GM21447 (cell line): ENCODE measurements at regions not wholly inside any gene's neighbourhood (a gene's known extent, or its start where the extent isn't known, plus 50 kb on each side); places are given as distances from the start of the nearest gene placed in this dataset.
"Not testable (repeated sequence)": the region's sequence is repeated elsewhere in the genome, so short reads cannot be mapped to it uniquely, and the experiment has no call there.

ENCODE experiments used
- ATAC-seq: cut with Tn5 transposase; IDR thresholded peaks from one replicate; pipeline ENCODE4 v1.9.1; 2021; ENCODE audit not compliant: unreplicated experiment

DNA sequence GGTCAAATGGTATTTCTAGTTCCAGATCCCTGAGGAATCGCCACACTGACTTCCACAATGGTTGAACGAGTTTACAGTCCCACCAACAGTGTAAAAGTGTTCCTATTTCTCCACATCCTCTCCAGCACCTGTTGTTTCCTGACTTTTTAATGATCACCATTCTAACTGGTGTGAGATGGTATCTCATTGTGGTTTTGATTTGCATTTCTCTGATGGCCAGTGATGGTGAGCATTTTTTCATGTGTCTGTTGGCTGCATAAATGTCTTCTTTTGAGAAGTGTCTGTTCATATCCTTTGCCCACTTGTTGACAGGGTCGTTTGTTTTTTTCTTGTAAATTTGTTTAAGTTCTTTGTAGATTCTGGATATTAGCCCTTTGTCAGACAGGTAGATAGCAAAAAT, 269.9 kb upstream of the NREP start:
- ATAC-seq, result not testable (repeated sequence)

DNA sequence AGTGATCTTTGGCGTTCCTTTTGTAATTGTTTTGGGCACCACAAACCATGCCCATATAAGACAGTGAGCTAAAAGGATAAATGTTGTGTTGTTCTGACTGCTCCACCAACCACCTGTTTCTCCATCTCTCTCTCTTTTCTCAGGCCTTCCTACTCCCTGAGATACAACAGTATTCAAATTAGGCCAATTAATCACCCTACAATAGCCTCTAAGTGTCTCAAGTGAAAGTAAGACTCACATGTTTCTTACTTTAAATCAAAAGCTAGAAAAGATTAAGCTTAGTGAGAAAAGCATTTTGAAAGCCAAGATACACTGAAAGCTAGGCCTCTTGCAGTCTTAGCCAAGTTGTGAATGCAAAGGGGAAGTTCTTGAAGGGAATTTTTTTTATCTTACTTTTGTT, 268.8 kb upstream of the NREP start:
- ATAC-seq, result no peak

DNA sequence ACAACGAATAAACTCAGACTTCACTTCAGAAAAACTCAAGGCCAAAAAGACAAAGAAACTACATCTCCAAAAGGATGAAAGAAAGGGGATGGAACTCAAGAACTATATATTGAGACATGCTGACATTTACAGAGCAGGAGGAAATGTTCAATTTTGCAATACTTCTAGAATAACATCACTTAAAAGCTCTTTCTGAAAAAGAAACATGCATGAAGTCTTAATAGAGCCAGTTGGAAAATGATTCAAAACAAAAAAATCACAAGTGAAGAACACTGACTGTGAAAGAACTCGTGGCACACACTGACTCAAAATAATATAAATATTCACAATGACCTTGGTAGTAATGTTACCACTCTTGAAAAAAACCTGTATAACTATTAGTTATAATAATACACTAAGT, 267.8 kb upstream of the NREP start:
- ATAC-seq, result no peak

DNA sequence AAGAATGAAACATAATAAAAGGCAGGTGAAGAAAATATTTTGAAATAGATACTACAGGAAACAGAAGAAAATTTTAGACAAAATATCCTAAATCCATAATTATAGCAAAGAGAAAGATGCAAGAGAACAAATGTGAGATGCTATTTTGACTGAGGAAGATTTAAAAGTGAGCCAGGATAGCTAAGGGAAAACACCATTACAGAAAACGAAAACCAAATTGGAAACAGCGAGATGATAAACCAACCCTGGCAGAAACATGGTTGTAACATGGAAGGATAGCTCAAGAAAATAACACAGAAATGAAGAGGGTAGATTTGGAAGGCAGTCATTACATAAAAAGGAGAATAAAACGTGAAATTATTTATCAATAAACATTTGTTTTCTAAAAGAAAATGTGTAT, 267.2 kb upstream of the NREP start:
- ATAC-seq, result no peak

DNA sequence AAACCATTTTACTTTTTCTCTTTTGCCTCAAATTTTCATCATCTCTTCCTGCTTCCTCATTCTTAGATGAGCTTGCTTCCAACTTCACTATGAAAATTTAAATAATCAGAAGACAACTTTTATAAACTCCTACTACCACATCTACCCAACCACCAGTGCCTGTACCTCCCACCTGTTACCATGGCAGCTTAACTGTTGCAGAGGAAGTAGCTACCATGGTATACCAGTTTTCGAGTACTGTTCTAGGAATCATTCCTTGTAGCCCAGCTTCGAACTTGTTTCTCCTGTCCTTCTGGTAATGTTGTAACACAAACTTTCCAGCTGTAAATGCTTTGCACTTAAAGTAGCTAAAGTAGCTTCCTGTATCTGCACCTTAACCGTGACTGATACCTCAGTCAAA, 266.8 kb upstream of the NREP start:
- no peak for ATAC-seq

DNA sequence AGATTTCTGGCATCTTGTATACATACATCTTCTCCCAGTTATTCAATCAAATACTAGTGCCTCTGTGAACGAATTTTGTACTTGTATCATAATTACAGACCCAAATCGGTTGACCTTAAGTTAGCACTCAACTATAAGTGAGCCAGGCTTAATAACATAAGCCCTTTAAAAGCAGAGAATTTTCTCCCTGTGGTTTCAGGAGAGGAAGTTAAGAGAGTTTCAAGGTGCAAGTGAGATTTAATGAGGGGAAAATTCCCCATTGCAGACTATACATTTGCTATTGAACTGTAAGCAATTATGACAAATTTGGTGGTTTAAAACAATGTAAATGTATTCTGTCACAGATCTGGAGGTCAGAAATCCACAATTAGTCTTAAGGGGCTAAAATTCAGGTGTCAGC, 261.9 kb upstream of the NREP start:
- ATAC-seq, result no peak

DNA sequence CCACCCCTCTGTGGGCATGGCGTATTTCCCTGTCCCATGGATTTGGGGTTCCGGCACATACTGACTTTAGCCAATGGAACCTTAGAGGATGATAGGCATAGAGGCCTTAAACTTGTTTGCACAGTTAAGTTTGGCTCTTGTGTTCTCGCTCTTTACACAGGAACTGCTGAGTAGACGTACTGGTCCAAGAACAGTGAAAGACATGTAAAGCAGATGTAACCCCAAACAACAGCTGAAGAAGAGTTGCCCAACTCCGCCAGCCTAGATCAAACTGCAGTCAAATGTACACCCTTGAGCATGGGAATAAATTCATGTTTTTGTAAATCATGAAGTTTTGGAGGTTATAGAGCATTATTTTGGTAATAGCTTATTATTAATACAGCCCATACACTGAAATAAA, 260.0 kb upstream of the NREP start:
- ATAC-seq, result no peak

DNA sequence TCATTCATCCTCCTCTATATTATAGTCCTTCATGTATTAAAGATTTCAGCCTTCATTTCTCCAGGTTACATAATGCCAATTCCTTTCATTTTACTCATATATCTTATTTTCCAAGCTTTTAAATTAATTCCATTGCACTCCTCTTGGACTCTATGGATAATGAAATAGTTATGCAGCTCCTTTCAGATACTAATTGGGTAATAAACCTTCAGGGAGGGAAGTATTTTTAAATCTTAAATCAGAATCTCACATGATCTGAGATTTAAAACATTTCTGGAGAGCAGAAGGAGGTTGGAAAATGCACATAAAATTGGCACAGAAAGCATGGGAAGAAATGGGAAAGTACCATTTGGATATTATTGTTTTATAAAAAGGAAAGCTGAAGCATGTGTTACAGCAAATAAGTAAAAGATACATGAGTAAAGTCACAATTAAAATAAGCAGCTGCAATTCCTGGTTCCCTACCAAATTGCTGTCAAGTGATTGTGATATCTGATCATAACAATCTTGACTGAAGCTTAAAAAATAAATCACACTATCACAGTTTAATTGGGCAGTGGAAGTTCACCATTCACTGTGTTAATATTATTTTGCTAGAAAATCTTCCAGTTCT, 257.9 kb upstream of the NREP start:
- ATAC-seq, result no peak

DNA sequence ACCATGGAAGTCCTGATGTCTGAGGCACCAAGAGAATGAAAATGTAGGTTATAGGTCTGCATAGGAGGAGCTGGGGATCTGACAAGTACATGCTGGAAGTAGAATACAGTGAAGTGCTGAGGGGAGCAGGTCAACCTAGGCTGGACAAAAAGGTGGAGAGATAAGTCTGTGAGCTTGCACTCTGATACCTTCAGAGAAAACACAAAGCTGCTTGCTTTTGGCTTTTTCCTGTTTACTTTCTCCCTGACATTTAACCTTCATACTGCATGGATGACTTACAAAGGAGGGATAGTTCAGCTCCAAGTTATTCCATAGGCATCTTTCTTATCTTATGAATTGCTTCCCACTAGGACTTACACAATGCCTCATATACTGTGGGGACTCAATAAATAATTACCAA, 256.7 kb upstream of the NREP start:
- no peak for ATAC-seq

DNA sequence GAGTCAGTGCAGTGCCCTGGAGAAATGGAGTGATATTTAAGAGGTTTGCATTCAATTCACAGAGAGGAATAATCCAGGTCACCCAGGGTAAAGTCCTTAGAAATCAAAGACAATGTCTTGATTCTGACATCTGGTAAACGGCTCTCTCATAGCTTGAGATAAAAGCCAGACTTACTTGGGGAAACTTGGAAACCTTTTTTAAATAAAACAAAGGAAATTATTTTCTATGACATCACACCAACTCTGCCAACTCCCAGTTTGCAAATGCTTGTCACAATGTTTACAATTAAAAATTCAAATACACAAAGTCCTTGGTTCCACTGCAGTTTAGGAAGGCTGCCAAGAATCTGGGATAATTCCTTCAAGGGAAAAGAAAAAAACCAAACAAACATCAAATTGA, 255.1 kb upstream of the NREP start:
- ATAC-seq, result no peak

DNA sequence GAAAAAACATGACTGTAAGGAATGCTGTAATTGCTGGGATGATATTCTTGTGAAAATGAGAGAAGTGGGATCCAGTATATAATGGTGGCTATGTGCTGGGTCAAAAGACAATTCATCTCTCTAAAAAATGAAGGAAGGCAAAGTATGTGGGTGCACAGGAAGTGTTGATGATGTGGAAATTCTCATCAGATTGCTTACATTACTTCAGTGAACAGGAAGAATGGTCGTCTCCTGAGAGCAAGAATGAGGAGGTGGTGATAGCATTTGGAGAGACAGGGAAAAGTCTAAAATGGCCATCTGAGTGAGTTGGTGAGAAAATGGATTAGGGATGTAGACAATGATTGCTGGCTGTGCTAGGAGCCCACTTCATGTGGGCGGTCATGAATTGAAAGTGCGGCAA, 253.5 kb upstream of the NREP start:
- ATAC-seq, result no peak

DNA sequence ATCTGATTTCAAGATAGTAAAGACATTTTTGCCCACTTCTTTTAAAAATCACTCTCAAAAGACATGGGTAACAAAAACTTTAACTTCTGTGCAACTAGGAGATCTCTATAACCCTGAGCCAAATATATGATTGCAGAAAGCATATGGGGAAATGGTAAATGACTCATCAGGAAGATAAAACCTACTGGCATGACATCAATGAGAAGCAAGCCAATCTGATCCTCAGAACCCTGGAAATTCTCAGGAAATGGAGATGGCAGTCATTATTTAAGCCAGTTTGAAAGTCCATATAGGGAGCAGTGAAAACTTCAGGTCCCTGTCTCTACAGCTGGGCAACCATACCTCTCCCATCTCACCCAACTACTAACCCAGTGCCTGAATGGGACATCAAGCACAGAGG, 249.7 kb upstream of the NREP start:
- no peak for ATAC-seq

DNA sequence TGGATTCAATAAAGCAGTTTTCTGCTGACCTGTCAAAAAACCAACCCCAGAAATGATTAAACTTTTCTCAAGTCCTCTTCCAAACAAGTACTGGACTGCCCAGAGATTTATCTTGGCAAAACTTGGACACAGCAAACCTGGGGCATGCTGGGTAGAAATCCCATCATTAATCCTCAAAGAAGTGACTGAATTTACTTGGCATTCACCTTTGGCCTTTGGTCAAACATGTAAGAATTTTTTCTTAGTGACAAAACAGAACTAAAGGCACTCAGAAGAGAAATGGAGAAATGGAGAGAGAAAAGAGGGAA, 248.6 kb upstream of the NREP start:
- ATAC-seq, result no peak

DNA sequence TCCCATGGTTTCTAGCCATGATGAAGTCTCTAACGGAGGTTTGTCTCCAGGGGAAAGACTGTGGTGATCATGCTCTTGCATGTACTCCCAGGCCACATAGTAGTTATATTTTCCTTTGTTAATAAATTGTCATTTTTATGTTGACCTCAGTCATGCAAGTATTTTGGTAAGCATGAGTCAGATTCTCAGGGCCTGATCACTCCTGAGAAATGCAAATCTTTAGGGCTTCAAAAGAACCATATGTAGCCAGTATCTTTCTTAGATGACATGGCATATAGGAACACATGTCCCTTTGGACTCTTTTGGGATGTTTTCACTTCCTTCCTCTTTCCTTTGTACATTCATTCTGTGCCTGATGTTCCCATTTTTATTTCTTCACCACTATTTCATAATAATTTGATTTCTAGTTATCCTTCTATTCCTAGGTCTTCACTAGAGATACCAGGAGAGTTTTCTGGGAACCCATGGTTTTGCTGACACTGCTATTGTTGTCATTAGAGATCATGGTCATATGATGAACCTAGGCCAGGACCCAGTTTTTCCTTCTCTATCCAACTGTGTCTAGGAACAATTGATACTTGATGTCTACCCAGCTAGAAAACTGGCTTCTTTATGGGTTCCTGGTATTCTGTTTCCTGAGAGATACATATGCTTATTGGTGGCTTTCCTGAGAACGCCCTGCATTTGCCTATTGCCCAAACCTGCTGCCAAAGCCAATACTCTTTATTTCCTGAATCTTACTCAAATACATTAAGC, 248.1 kb upstream of the NREP start:
- peak; percentile 89 for ATAC-seq

DNA sequence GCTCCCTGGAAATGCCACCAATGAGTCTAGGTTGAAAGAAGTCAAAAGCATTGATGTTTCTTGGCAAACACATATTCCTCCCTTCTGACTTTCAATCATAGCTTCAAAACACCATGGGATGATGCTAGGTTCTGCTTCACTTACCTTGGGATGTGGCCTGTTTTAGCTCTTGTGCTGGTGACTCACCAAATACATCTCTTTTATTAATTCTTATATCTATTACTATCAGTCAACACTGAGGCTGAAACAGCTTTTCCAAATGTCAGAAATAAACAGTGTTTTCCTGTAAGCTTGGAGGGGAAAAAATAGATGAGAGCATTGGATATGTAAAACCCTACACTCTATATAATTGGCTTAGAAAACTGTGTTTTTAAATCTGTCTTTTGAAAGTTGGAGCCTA, 245.4 kb upstream of the NREP start:
- ATAC-seq, result no peak

DNA sequence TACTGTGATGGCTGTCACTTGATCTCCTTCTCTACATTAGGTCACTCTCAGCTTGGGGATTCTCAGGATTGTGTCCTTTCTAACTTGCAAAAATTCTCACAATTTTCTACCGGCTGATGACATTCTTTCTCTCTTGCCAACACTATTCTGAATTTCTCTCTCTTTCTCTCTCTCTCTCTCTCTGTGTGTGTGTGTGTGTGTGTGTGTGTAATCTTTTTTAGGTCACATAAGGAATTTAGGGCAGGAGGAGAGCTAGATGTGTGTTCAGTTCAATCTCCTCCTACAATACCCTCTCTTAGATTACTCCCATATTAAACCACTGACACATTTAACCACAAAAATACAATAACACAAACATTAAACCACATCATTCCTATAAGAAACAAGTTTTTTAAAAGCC, 242.3 kb upstream of the NREP start:
- ATAC-seq, result no peak

DNA sequence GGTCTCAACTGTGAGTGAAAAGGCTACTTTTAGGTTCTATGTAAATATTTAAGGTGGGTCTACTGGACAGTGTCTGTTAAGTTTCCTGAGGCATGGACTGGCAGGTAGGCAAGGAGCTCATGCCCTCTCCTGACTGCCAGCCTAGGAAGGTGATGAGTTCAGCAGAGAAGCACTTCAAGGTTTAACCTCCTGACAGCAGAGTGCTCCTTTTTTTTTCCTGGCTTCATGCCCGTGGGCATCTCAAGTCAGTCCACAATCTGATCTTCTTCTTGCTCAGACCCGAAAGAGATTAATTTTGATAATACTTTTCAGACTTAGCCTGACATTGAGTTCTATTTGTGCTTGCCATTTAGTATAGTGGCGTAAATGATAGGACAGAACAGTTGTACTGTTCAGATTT, 241.9 kb upstream of the NREP start:
- no peak for ATAC-seq

DNA sequence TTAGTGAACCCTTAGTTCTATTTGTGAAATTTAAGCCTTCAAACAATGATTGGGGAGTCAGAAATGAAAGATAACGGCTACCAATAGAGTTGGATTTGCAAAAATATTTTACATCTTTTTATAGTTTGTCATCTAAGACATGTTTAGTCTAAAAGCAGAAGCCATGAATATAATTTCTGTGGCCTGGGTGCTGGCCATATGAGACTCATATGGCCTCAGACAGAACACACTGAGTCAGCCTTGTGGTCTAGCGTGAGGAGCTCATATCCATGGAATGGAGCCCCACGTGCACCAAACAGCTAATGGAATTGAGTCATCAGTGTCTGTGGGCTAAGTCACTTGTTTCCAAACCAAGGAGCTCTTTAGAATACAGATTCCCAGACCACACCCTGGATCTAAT, 240.7 kb upstream of the NREP start:
- ATAC-seq, result no peak

DNA sequence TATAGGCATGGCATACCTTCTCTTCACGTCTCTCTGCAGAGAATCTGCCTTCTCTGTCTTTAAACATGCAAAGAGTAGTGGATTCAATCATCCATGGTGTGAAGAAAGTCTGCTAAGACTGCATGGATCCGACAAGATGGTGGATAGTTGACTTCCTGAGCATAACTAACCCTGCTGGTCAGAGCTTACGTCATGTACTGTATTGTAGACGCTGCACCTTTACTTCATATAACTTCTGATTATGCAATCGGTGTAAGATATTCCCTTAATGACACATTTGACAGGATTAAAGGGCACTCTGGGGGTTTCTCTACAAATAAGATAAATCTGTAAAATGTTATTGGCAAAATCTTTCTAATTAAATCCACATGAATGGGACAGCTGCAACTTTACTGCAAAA, 240.3 kb upstream of the NREP start:
- ATAC-seq, result no peak

DNA sequence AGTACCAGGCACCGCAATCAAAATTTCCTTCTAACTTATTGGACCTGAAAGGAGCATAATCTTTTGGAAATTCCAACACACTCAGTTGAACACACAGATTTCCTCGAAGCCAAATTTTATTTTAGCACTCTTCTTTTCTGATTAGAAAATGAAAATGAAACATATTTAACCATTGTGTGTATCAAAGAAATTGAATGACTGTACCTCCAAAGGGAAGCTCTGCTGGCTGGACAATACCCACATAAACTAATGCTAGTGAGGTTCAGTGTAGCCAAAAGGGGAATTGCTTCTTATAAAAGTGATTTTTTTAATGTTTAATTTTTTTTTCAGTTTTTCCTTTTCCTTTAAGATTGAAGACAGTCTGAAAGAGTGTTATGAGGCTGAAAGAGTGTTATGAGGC, 239.6 kb upstream of the NREP start:
- no peak for ATAC-seq

DNA sequence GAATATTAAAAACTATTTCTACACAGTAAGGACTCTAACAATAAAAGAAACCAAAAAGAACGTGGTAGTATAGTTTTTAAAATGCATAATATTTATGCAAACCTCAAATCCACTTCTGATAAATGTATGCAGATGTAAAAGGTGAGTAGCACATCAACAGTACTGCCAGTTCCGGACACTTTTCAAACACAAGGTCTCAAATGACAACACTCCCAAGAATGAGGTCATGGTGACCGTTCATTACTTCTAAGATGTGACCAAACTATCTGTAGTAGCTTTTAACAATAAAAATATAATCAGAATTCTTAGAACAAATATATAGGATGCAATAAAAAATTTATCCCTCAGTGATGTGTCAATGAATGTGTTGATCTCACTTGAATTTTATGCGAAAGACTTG, 238.7 kb upstream of the NREP start:
- ATAC-seq, result no peak

DNA sequence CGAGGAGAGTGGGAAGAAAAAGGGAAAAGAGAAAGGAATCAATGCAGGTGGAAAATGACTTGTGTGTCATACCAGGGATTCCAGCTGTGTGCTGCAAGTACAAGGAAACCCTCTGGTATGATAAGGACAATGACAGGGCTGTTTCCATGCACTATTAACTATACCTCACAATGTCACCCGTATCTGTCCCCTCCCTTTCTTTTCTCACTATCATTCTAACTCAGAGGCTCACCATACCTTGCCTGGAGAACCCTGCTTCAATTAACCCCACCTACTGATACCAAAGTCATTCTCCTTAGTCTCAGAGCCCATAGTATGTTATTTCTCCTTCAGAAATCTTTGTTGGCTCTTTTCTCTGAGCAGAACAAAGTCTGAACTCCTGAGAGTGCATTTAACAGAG, 236.2 kb upstream of the NREP start:
- no peak for ATAC-seq

DNA sequence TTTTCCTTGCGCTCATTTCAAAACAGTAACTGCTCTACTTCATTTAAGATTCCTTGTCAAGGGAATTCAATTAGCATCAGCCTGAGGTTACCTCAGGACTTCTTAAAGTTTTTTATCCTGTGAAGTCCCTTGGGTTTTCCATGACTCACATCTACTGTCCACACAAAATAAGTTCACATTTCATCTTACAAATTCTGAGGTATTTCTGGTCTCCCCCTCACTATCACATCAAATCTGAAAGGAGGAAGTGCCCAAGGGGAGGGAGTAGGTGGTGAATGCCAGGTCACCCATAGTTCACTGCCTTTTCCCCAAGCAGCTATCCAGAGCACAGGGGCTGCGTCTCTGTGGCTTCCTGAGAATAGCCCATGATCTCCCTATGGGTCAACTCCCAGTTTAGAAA, 227.1 kb upstream of the NREP start:
- ATAC-seq, result peak; percentile 57
